Thoracic aorta (tissue), 2 donors: ENCODE measurements at regions not wholly inside any gene's neighbourhood (a gene's known extent, or its start where the extent isn't known, plus 50 kb on each side); places are given as distances from the start of the nearest gene placed in this dataset.
"Not testable (repeated sequence)": the region's sequence is repeated elsewhere in the genome, so short reads cannot be mapped to it uniquely, and the experiment has no call there.

Experiments
- ATAC-seq: fragments of 150-250 bp; one replicate; pipeline ENCODE4 v1.8.0; 2017; ENCODE audit warnings: low read depth; ENCODE audit not compliant: insufficient number of reproducible peaks, low FRiP score
- DNase-seq: peaks from one replicate; pipeline ENCODE4 v3.0.0-alpha.2; 2020; ENCODE audit warnings: low spot score
- H3K27ac ChIP-seq, 2 donors: fragments of 200-600 bp; sonication (generic); 1 replicate in 1 of 2; 2 replicates in 1 of 2; pipeline ENCODE4 v1.5.1; 2016; ENCODE audit warnings: mild to moderate bottlenecking in 2 of 2, moderate library complexity in 2 of 2
- H3K27me3 ChIP-seq: fragments of 200-600 bp; sonication (generic); replicated peaks from 2 replicates; pipeline ENCODE4 v1.6.0; 2016; ENCODE audit warnings: mild to moderate bottlenecking; ENCODE audit not compliant: insufficient read depth
- H3K36me3 ChIP-seq: fragments of 200-600 bp; sonication (generic); one replicate; pipeline ENCODE4 v1.5.1; 2016
- H3K4me1 ChIP-seq, 2 donors: fragments of 200-600 bp; sonication (generic); 1 replicate in 1 of 2; 2 replicates in 1 of 2; pipeline versions ENCODE4 v1.5.1 to v1.6.0; 2016; ENCODE audit warnings: low read depth in 2 of 2, mild to moderate bottlenecking in 1 of 2; ENCODE audit not compliant: control insufficient read depth in 1 of 2
- H3K4me3 ChIP-seq: fragments of 200-600 bp; sonication (generic); 2 replicates; pipeline ENCODE4 v1.5.1; 2016; ENCODE audit warnings: mild to moderate bottlenecking
- H3K9me3 ChIP-seq: fragments of 200-600 bp; sonication (generic); 2 replicates; pipeline ENCODE4 v1.5.1; 2016
- CTCF ChIP-seq: fragments of 200-600 bp; sonication (generic); IDR thresholded peaks from one replicate; pipeline ENCODE4 v1.5.1; 2019; ENCODE audit warnings: antibody characterized with exemption

GRCh38 chr2:89196719-89197118, 505.2 kb downstream of the RPIA start:
- H3K4me1 ChIP-seq, H3K4me3 ChIP-seq, H3K27ac ChIP-seq, H3K9me3 ChIP-seq, DNase-seq, H3K27me3 ChIP-seq, ATAC-seq, H3K36me3 ChIP-seq: not testable (repeated sequence)

GRCh38 chr2:89198026-89198425, 506.6 kb downstream of the RPIA start:
- not testable (repeated sequence) for H3K27me3 ChIP-seq, H3K4me1 ChIP-seq, H3K9me3 ChIP-seq, ATAC-seq, DNase-seq, H3K4me3 ChIP-seq, H3K36me3 ChIP-seq, H3K27ac ChIP-seq

- H3K27ac ChIP-seq, H3K9me3 ChIP-seq, H3K36me3 ChIP-seq, H3K4me3 ChIP-seq, DNase-seq, H3K4me1 ChIP-seq, ATAC-seq, H3K27me3 ChIP-seq: not testable (repeated sequence)
These were observed 508.2 kb downstream of the RPIA start for GRCh38 chr2:89199453-89200246.

- H3K36me3 ChIP-seq, H3K27me3 ChIP-seq, H3K4me1 ChIP-seq, H3K9me3 ChIP-seq, DNase-seq, H3K27ac ChIP-seq, H3K4me3 ChIP-seq, ATAC-seq: not testable (repeated sequence)
These were observed 508.7 kb downstream of the RPIA start for GRCh38 chr2:89200247-89200527.

- H3K27me3 ChIP-seq, ATAC-seq, H3K27ac ChIP-seq, DNase-seq, H3K4me1 ChIP-seq, H3K9me3 ChIP-seq, H3K36me3 ChIP-seq, H3K4me3 ChIP-seq: not testable (repeated sequence)
These were observed 511.0 kb downstream of the RPIA start for GRCh38 chr2:89202518-89202917.

- not testable (repeated sequence) for ATAC-seq, H3K4me3 ChIP-seq, H3K27me3 ChIP-seq, H3K4me1 ChIP-seq, H3K36me3 ChIP-seq, H3K9me3 ChIP-seq, H3K27ac ChIP-seq, DNase-seq
- peak; percentile 24 for TF ChIP-seq CTCF
These were observed 513.7 kb downstream of the RPIA start for GRCh38 chr2:89205153-89205552.

GRCh38 chr2:89208144-89208932, 516.9 kb downstream of the RPIA start:
- peak overlapping the region; percentile 46 for H3K4me3 ChIP-seq
- not testable (repeated sequence) for H3K27me3 ChIP-seq, H3K27ac ChIP-seq, H3K9me3 ChIP-seq, H3K4me1 ChIP-seq, H3K36me3 ChIP-seq
- DNase-seq = peak; percentile 14
- peak; percentile 82 for ATAC-seq

- not testable (repeated sequence) for ATAC-seq, H3K4me3 ChIP-seq, H3K4me1 ChIP-seq, H3K27ac ChIP-seq, DNase-seq, H3K36me3 ChIP-seq, H3K27me3 ChIP-seq, H3K9me3 ChIP-seq
These were observed 521.7 kb downstream of the RPIA start for GRCh38 chr2:89213151-89213550.

- not testable (repeated sequence) for H3K36me3 ChIP-seq, H3K4me3 ChIP-seq, H3K27me3 ChIP-seq, ATAC-seq, DNase-seq, H3K27ac ChIP-seq, H3K4me1 ChIP-seq, H3K9me3 ChIP-seq
These were observed 522.3 kb downstream of the RPIA start for GRCh38 chr2:89213811-89214210.

GRCh38 chr2:89221474-89221873, 530.0 kb downstream of the RPIA start:
- ATAC-seq, DNase-seq, H3K36me3 ChIP-seq, H3K4me3 ChIP-seq, H3K27me3 ChIP-seq, H3K9me3 ChIP-seq, H3K4me1 ChIP-seq, H3K27ac ChIP-seq: not testable (repeated sequence)

GRCh38 chr2:89222063-89222732, 530.7 kb downstream of the RPIA start:
- ATAC-seq, H3K9me3 ChIP-seq, H3K4me3 ChIP-seq: not testable (repeated sequence)

More at GRCh38 chr2:89222063-89222732, 530.7 kb downstream of the RPIA start:
- not testable (repeated sequence) for H3K27ac ChIP-seq, H3K4me1 ChIP-seq, H3K36me3 ChIP-seq, DNase-seq, H3K27me3 ChIP-seq
